ENCODE measurements at regions not wholly inside any gene's neighbourhood (a gene's known extent, or its start where the extent isn't known, plus 50 kb on each side); places are given as distances from the start of the nearest gene placed in this dataset.

DNA sequence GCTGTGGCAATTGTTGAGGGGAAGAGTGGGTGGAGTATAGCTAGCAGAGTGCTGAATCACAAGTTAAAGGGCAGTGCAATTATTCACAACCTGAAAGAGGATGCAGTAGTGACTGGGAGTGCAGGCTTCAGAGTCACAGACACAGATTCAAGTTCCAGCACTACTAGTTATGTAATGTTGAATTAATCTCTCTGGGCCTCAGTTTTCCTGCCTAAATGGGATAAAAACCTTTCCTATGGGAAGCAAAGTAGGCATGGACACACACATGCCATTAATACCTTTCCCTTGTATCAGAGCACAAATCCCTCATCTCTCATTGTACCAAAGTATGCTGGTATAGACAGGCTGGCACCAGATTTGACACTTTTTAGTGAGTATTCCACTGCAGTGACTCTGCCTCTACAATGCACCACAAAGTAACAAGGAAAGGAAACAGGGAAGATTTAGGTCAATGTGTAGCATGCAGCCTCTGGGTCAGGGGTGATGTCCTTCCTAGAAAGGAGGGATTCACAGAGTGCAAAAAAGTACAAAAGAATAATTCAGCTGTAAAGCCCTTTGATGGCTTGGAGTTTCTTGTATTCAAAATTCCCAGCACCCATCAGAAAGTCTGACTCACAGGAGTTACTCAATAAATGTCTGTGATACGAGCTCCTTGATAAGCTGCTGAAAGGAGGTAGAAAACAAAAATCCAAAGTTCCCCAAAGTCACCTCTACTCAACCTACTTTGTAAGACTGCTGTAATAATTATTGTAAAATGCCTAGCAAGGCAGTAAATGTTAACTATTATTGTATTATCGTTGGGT lies 507.5 kb upstream of the TGFBR2 start:
- TF ChIP-seq CTCF (IDR thresholded peaks at IDR 0.05) (no peak), POLR2AphosphoS5 (IDR thresholded peaks at IDR 0.05; ENCODE audit: low read depth, low read length) (no peak), SIN3A (IDR thresholded peaks at IDR 0.05; ENCODE audit: borderline replicate concordance, insufficient read depth, low read depth, low read length) (no peak), TCF7L2 (IDR thresholded peaks at IDR 0.05; ENCODE audit: low read depth, low read length) (no peak)

Data from Panc1 (cell line).